ENCODE measurements at regions not wholly inside any gene's neighbourhood (a gene's known extent, or its start where the extent isn't known, plus 50 kb on each side); places are given as distances from the start of the nearest gene placed in this dataset.

DNA sequence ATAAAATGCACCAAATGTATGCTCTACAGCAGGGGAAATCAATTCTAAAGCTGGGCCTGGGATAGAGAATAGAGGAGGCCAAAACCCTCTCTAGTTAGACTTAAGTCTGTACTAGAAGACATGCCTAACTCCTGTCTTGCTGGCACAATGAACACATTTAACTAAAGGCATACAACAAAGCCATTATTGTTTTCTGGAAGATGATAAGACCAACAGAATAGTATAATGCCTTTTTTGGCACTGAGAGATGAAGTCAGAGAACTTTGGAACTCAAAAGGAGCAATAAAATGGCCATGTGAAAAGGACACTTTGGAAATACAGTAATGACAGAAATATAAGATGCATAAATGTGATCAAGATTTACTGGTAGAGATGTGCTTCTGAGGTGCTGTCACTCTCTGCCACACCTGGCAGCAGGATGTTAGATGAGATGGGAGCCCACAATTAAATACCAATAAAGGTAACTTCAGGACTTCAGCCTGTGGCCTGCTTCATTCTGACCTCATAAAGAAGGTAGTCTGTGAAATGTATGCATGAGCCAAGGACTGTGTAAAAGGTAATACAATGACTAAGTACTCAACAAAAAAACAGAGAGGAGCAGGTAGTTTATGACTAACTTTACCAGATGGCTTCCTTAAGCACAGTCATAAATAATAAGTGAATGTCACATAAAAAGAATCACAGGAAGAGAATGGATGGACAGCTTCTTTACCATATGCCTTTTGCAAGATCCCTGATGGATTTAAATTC, 333.4 kb downstream of the BCKDHB start:
- H3K9me3 ChIP-seq (ENCODE audit: low read depth, low read length, poor library complexity, severe bottlenecking), result no peaks in the 10 kb centered on the region
- H3K27me3 ChIP-seq (replicated peaks; ENCODE audit: insufficient read depth, low read depth, low read length, poor library complexity), result no peaks in the 10 kb centered on the region
- BruUV-seq (replicated peaks), result no TSS peak
- TF ChIP-seq EZH2 (IDR thresholded peaks at IDR 0.05; ENCODE audit: borderline replicate concordance, low read depth, low read length, poor library complexity, severe bottlenecking), result no peak
- TF ChIP-seq, protein P1, sequence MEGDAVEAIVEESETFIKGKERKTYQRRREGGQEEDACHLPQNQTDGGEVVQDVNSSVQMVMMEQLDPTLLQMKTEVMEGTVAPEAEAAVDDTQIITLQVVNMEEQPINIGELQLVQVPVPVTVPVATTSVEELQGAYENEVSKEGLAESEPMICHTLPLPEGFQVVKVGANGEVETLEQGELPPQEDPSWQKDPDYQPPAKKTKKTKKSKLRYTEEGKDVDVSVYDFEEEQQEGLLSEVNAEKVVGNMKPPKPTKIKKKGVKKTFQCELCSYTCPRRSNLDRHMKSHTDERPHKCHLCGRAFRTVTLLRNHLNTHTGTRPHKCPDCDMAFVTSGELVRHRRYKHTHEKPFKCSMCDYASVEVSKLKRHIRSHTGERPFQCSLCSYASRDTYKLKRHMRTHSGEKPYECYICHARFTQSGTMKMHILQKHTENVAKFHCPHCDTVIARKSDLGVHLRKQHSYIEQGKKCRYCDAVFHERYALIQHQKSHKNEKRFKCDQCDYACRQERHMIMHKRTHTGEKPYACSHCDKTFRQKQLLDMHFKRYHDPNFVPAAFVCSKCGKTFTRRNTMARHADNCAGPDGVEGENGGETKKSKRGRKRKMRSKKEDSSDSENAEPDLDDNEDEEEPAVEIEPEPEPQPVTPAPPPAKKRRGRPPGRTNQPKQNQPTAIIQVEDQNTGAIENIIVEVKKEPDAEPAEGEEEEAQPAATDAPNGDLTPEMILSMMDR (conservative IDR thresholded peaks at IDR 0.05; ENCODE audit: low read depth, low read length), result no peak
- no peak for DNase-seq (ENCODE audit: low spot score)
- ChIA-PET POLR2A (ENCODE audit: low non-redundant PET) (no interaction called here), CTCF (no interaction called here)
- no peak overlapping the region for H3K4me3 ChIP-seq (ENCODE audit: low read depth, low read length, poor library complexity, severe bottlenecking)
- intact Hi-C loops (cut with micrococcal nuclease; ENCODE audit: unreplicated experiment), result loop anchor here (1.0 kb wide), 1 partner anchor 21 kb away; no protein-coding TSS in a partner anchor
- H3K4me1 ChIP-seq (ENCODE audit: insufficient read depth, low read length, poor library complexity, severe bottlenecking), result no peaks in the 10 kb centered on the region
- no peak overlapping the region for H3K27ac ChIP-seq (ENCODE audit: low read depth, low read length, poor library complexity, severe bottlenecking)
- H3K36me3 ChIP-seq (ENCODE audit: insufficient read depth, low read length, poor library complexity, severe bottlenecking), result no peaks in the 10 kb centered on the region

DNA sequence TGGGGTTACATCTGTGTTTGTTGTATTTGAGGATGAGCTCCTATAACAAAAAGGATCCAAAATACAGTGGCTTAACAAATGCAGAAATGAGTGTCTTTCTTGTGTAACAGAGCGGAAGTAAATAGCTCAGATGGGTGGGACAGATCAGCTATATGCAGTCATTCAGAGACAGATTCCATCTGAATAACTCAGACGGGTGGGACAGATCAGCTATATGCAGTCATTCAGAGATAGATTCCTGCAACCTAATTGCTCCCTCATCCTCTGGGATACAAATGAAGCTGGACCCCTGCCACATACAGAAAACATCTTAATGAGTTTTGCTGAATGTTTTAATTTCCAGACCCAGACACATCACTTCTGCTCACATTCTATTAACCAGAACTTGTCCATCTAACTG, 332.3 kb downstream of the BCKDHB start:
- no peaks in the 10 kb centered on the region for H3K27me3 ChIP-seq (replicated peaks; ENCODE audit: insufficient read depth, low read depth, low read length, poor library complexity)
- no TSS peak for BruUV-seq (replicated peaks)
- no peaks in the 10 kb centered on the region for H3K9me3 ChIP-seq (ENCODE audit: low read depth, low read length, poor library complexity, severe bottlenecking)
- POLR2A ChIA-PET (ENCODE audit: low non-redundant PET), result no interaction called here
- no peaks in the 10 kb centered on the region for H3K36me3 ChIP-seq (ENCODE audit: insufficient read depth, low read length, poor library complexity, severe bottlenecking)
- H3K4me3 ChIP-seq (ENCODE audit: low read depth, low read length, poor library complexity, severe bottlenecking), result no peak overlapping the region
- intact Hi-C loops (cut with micrococcal nuclease; ENCODE audit: unreplicated experiment), result no loop called here
- TF ChIP-seq, protein P1 (conservative IDR thresholded peaks at IDR 0.05; ENCODE audit: low read depth, low read length), result no peak
- TF ChIP-seq EZH2 (IDR thresholded peaks at IDR 0.05; ENCODE audit: borderline replicate concordance, low read depth, low read length, poor library complexity, severe bottlenecking), result no peak
- H3K4me1 ChIP-seq (ENCODE audit: insufficient read depth, low read length, poor library complexity, severe bottlenecking), result no peaks in the 10 kb centered on the region
- CTCF ChIA-PET, result no interaction called here
- no peak overlapping the region for H3K27ac ChIP-seq (ENCODE audit: low read depth, low read length, poor library complexity, severe bottlenecking)
- peak; percentile 51 for DNase-seq (ENCODE audit: low spot score)

DNA sequence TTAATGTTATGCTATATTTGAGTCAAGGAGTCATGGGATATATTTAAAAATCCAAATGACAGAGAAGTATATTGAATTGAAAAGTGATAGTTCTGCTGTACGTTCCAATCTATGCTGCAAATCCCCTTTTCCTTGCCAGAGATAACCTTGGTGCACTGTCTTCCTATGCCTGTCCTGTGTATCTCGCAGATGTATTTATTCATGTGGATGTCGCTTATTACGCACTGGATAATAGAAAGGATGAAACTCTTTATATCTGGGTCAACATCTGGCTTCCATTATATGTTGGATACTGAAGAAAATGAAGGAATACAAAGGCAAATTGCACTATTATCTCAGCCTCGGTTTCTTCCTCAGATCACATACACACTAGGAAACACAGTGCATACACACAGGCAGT, 331.3 kb downstream of the BCKDHB start:
- intact Hi-C loops (cut with micrococcal nuclease; ENCODE audit: unreplicated experiment), result no loop called here
- no peaks in the 10 kb centered on the region for H3K9me3 ChIP-seq (ENCODE audit: low read depth, low read length, poor library complexity, severe bottlenecking)
- ChIA-PET CTCF (no interaction called here), POLR2A (ENCODE audit: low non-redundant PET) (no interaction called here)
- H3K4me3 ChIP-seq (ENCODE audit: low read depth, low read length, poor library complexity, severe bottlenecking), result no peak overlapping the region
- H3K4me1 ChIP-seq (ENCODE audit: insufficient read depth, low read length, poor library complexity, severe bottlenecking), result no peaks in the 10 kb centered on the region
- no peak for DNase-seq (ENCODE audit: low spot score)
- no peak for TF ChIP-seq EZH2 (IDR thresholded peaks at IDR 0.05; ENCODE audit: borderline replicate concordance, low read depth, low read length, poor library complexity, severe bottlenecking)
- TF ChIP-seq, protein P1 (conservative IDR thresholded peaks at IDR 0.05; ENCODE audit: low read depth, low read length), result no peak
- H3K36me3 ChIP-seq (ENCODE audit: insufficient read depth, low read length, poor library complexity, severe bottlenecking), result no peaks in the 10 kb centered on the region
- no peaks in the 10 kb centered on the region for H3K27me3 ChIP-seq (replicated peaks; ENCODE audit: insufficient read depth, low read depth, low read length, poor library complexity)
- no peak overlapping the region for H3K27ac ChIP-seq (ENCODE audit: low read depth, low read length, poor library complexity, severe bottlenecking)
- BruUV-seq (replicated peaks), result no TSS peak
